ENCODE measurements at regions not wholly inside any gene's neighbourhood (a gene's known extent, or its start where the extent isn't known, plus 50 kb on each side); places are given as distances from the start of the nearest gene placed in this dataset.

DNA sequence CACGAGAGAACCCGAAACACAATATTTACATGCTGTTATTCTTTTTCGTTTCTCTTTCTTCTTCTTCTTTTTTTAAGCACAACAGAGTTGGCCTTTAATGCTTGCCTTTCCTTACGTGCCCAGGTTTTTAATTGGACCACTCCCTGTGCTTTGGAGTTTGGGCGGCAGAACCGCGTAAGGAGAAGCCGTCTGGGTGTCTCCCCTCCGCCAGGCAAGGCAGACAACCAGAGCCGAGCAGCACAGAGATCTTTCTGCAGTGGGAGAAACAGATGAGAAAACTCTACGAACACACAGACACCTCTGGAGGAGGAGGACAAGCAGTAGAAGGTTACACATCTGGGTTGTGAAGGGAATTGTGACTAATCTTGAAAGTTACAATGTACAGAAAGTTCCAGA is 150.0 kb upstream of the UBL3 start:
- no peak for DNase-seq
- WGBS, 2 donors (ENCODE audit: low coverage in 1 of 2) = 39 to 69% methylated on average over 8 to 11 of the region's 11 CpGs
- Histone ChIP-seq H3K4me3 (no peak overlapping the region), H3K36me3 (no peaks in the 10 kb centered on the region), H3K9me3 (no peaks in the 10 kb centered on the region), H3K27ac (peak overlapping the region in 3 of 4 donors; percentile 25 to 66 (median 31)), H3K27me3 (no peaks in the 10 kb centered on the region), H3K4me1 (peaks cover 0 to 12% (median 2%) of the 10 kb centered on the region in 4 donors)
- in situ Hi-C loops (cut with MboI; ENCODE audit: low pct_ligation_motif_present in 1 of 4, low pct_unique_long_range_greater_than_20kb in 1 of 4, low sequenced_read_pairs in 3 of 4) = no loop called here
- TF ChIP-seq POLR2AphosphoS5 (IDR thresholded peaks at IDR 0.05) (no peak), EP300 (IDR thresholded peaks at IDR 0.05; ENCODE audit: low read depth) (no peak), POLR2A (IDR thresholded peaks at IDR 0.05) (no peak)
- TF ChIP-seq, protein P1, sequence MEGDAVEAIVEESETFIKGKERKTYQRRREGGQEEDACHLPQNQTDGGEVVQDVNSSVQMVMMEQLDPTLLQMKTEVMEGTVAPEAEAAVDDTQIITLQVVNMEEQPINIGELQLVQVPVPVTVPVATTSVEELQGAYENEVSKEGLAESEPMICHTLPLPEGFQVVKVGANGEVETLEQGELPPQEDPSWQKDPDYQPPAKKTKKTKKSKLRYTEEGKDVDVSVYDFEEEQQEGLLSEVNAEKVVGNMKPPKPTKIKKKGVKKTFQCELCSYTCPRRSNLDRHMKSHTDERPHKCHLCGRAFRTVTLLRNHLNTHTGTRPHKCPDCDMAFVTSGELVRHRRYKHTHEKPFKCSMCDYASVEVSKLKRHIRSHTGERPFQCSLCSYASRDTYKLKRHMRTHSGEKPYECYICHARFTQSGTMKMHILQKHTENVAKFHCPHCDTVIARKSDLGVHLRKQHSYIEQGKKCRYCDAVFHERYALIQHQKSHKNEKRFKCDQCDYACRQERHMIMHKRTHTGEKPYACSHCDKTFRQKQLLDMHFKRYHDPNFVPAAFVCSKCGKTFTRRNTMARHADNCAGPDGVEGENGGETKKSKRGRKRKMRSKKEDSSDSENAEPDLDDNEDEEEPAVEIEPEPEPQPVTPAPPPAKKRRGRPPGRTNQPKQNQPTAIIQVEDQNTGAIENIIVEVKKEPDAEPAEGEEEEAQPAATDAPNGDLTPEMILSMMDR (IDR thresholded peaks at IDR 0.05) = no peak
- intact Hi-C loops (cut with DNase I; ENCODE audit: low total_unique reads) = no loop called here

DNA sequence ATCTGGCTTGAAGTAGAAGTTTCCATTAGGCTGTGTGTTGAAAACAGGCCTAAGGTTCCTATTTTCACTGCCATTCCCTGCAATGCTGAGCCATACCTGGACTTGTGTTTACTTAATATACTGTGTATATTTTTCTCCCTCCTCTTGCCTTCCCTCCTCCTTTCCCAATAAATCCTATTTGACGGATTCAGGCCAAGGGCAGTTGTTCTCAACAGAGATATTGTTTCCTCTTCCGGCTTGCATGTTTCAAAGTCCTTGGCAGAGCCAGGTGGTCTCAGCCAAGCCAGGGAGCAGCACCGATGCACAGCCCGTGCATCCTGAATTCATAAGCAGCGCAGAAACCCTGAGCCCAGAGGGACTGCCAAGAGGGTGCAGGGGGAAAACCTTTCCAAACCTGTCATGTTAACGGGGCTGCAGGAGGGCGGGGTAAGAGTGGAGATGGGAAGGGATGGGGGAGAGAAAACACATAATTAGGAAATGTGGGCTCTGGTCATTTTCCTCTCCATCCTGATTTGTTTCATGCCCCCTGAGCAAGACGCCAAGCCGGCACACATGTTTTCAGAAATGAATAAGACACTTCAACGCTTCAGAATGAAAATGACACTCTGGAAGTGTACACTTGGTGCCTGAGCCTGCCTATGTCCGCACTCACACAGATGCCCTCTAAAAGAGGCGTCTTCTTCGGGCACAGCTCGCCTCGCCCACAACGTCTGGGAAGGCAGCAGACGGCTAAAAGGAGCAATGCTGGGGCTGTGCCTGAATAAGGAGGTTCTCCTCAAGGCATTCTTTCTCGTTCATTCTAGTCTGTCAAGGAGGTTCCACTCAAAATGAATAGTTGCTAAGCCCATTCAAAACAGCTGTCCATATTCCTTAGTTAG is 149.3 kb upstream of the UBL3 start:
- H3K36me3 ChIP-seq = no peaks in the 10 kb centered on the region
- peaks cover 0 to 12% (median 2%) of the 10 kb centered on the region in 4 donors for H3K4me1 ChIP-seq
- no peaks in the 10 kb centered on the region for H3K27me3 ChIP-seq
- 52 to 67% methylated on average over 8 to 18 of the region's 18 CpGs for WGBS, 2 donors (ENCODE audit: low coverage in 1 of 2)
- no peaks in the 10 kb centered on the region for H3K9me3 ChIP-seq
- peak overlapping the region in 3 of 4 donors; percentile 25 to 66 (median 31) for H3K27ac ChIP-seq
- H3K4me3 ChIP-seq = no peak overlapping the region
- intact Hi-C loops (cut with DNase I; ENCODE audit: low total_unique reads) (no loop called here), in situ Hi-C loops (cut with MboI; ENCODE audit: low pct_ligation_motif_present in 1 of 4, low pct_unique_long_range_greater_than_20kb in 1 of 4, low sequenced_read_pairs in 3 of 4) (no loop called here)
- TF ChIP-seq, protein P1 (IDR thresholded peaks at IDR 0.05) = no peak
- TF ChIP-seq POLR2A (IDR thresholded peaks at IDR 0.05) (no peak), POLR2AphosphoS5 (IDR thresholded peaks at IDR 0.05) (no peak), EP300 (IDR thresholded peaks at IDR 0.05; ENCODE audit: low read depth) (no peak)
- no peak for DNase-seq

DNA sequence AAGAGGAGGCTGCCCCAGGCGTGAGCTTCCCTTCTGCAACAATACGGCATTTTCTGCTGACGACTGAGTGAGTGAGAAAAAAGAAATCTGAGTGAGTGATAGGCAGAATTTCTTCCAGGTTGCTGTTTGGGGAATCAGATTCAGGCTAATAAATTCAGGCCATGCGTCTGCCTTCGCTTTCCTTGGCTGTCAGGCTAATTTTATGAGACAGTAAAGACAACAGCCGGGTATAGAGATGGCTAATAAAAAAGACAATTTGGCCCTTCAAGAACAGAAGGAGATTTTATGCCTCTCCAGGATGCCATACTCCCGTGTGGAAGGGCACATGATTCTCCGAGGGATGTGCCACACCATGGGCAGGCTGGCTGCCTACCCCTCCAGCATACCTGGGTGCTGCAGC is 145.9 kb upstream of the UBL3 start:
- in situ Hi-C loops (cut with MboI; ENCODE audit: low pct_ligation_motif_present in 1 of 4, low pct_unique_long_range_greater_than_20kb in 1 of 4, low sequenced_read_pairs in 3 of 4) = no loop called here
- Histone ChIP-seq H3K4me3 (no peak overlapping the region), H3K4me1 (peaks cover 0 to 12% (median 2%) of the 10 kb centered on the region in 4 donors), H3K27me3 (no peaks in the 10 kb centered on the region), H3K27ac (no peak overlapping the region), H3K36me3 (no peaks in the 10 kb centered on the region), H3K9me3 (no peaks in the 10 kb centered on the region)
- WGBS, 2 donors (ENCODE audit: low coverage in 1 of 2) = 78 to 80% methylated on average over 4 to 8 of the region's 8 CpGs
- intact Hi-C loops (cut with DNase I; ENCODE audit: low total_unique reads) = no loop called here
- no peak for DNase-seq
- TF ChIP-seq, protein P1 (IDR thresholded peaks at IDR 0.05) = no peak
- TF ChIP-seq POLR2AphosphoS5 (IDR thresholded peaks at IDR 0.05) (no peak), EP300 (IDR thresholded peaks at IDR 0.05; ENCODE audit: low read depth) (no peak), POLR2A (IDR thresholded peaks at IDR 0.05) (no peak)

DNA sequence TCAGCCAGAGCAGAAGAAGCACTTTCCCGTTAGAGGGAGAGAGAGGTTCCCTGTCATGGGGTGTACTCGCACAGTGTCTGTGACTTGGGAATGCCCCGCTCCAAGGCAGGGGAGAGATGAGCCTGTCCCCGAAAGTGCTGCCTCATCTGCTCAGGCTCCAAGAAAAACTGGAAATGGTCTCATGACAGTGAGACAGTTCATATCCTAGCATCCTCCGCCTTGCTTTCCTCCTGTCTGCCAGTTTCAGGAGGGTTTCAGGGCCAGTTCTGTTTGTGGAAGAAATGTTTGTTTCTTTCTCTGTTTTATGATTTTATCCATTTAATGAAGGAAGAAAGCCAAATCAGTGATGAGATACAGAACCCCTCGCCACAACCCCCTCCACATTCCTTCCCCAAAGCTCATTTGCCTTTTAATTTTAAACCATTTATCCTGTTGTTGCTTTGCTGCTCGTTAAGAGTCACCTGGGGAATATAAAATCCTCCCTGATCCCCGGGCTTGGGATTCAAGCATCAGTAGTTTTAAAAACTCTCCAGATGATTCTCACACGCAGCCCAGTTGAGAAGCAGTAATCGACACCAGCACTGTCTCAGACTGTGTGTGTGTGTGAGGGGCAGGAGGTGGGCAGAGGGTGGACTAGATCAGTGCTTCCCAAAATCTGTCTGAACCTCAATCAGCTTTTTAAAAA is 144.6 kb upstream of the UBL3 start:
- no peak for DNase-seq

More for the DNA sequence above, 144.6 kb upstream of the UBL3 start:
- intact Hi-C loops (cut with DNase I; ENCODE audit: low total_unique reads) (no loop called here), in situ Hi-C loops (cut with MboI; ENCODE audit: low pct_ligation_motif_present in 1 of 4, low pct_unique_long_range_greater_than_20kb in 1 of 4, low sequenced_read_pairs in 3 of 4) (no loop called here)
- 71 to 76% methylated on average over 8 to 10 of the region's 10 CpGs for WGBS, 2 donors (ENCODE audit: low coverage in 1 of 2)
- no peak overlapping the region for H3K27ac ChIP-seq
- H3K36me3 ChIP-seq = no peaks in the 10 kb centered on the region
- peaks cover 0 to 11% (median 2%) of the 10 kb centered on the region in 4 donors for H3K4me1 ChIP-seq
- no peak overlapping the region for H3K4me3 ChIP-seq
- TF ChIP-seq EP300 (IDR thresholded peaks at IDR 0.05; ENCODE audit: low read depth) (no peak), POLR2AphosphoS5 (IDR thresholded peaks at IDR 0.05) (no peak), POLR2A (IDR thresholded peaks at IDR 0.05) (no peak)
- no peaks in the 10 kb centered on the region for H3K27me3 ChIP-seq
- no peaks in the 10 kb centered on the region for H3K9me3 ChIP-seq

Measured in transverse colon (tissue), 4 donors.